ENCODE measurements at regions not wholly inside any gene's neighbourhood (a gene's known extent, or its start where the extent isn't known, plus 50 kb on each side); places are given as distances from the start of the nearest gene placed in this dataset.
A peak's percentile ranks its signal among the peaks of the same experiment; 100 is the strongest.

DNA sequence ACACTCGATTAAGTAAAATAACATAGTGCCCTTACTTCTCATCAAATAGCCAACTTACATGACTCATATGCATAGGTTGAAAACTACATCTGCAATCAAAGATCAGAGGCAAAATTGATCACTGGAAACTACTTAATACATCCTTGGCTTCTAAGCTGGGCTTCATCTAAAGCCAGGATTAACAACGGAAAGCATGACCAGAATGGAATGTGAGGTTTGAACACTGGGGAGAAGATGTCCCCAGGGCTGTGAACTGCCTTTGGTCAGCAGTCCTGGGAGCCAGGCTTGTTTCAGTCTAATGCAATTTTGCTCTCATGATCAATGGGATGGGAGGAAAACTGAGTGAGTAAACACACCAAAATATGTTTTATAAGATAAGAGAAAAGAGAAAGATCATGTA is 192.5 kb upstream of the TTC29 start:
- Histone ChIP-seq H3K36me3 (no peaks in the 10 kb centered on the region), H3K4me3 (no peak overlapping the region), H3K27me3 (no peaks in the 10 kb centered on the region), H3K4me1 (peaks cover 0 to 18% (median 8%) of the 10 kb centered on the region in 4 donors), H3K9me3 (no peaks in the 10 kb centered on the region), H3K27ac (no peak overlapping the region)
- no peak for DNase-seq (ENCODE audit: low spot score in 2 of 2)
- 67 to 71% methylated on average over 2 of the region's 2 CpGs for WGBS, 2 donors
- TF ChIP-seq, protein P1, sequence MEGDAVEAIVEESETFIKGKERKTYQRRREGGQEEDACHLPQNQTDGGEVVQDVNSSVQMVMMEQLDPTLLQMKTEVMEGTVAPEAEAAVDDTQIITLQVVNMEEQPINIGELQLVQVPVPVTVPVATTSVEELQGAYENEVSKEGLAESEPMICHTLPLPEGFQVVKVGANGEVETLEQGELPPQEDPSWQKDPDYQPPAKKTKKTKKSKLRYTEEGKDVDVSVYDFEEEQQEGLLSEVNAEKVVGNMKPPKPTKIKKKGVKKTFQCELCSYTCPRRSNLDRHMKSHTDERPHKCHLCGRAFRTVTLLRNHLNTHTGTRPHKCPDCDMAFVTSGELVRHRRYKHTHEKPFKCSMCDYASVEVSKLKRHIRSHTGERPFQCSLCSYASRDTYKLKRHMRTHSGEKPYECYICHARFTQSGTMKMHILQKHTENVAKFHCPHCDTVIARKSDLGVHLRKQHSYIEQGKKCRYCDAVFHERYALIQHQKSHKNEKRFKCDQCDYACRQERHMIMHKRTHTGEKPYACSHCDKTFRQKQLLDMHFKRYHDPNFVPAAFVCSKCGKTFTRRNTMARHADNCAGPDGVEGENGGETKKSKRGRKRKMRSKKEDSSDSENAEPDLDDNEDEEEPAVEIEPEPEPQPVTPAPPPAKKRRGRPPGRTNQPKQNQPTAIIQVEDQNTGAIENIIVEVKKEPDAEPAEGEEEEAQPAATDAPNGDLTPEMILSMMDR (IDR thresholded peaks at IDR 0.05) = no peak
- TF ChIP-seq EP300 (IDR thresholded peaks at IDR 0.05) = no peak
- no peak for TF ChIP-seq POLR2A (IDR thresholded peaks at IDR 0.05)

DNA sequence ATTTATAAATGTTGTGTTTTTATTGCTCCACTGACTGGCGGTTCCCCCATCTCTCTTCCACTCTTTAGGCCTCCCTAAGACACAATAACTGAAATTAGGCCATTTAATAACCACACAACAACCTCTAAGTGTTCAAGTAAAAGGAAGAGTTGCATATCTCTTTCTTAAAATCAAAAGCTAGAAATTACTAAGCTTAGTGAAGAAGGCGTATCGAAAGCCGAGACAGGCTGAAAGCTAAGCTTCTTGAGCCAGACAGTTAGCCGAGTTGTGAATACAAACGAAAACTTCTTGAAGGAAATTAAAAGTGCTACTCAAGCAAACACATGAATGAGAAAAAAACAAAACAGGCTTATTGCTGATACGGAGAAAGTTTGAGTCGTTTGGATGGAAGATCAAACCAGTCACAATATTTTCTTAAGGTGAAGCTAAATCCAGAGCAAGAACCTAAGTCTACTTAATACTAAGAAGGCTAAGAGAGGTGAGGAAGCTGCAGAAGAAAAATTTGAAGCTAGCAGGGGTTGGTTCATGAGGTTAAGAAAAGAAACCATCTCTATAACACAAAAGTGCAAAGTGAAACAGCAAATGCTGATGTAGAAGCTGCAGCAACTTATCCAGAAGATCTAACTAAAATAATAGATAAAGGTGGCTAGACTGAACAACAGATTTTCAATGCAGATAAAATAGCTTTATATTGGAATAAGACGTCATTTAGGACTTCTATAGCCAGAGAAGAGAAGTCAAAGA is 194.0 kb upstream of the TTC29 start:
- no peaks in the 10 kb centered on the region for H3K36me3 ChIP-seq
- no peak overlapping the region for H3K27ac ChIP-seq
- no peak overlapping the region for H3K4me3 ChIP-seq
- TF ChIP-seq, protein P1 (IDR thresholded peaks at IDR 0.05) = no peak
- TF ChIP-seq EP300 (IDR thresholded peaks at IDR 0.05) (no peak), POLR2A (IDR thresholded peaks at IDR 0.05) (no peak)
- no peaks in the 10 kb centered on the region for H3K9me3 ChIP-seq
- H3K4me1 ChIP-seq = peaks cover 0 to 18% (median 8%) of the 10 kb centered on the region in 4 donors
- WGBS, 2 donors = 87 to 88% methylated on average over 9 of the region's 9 CpGs
- no peaks in the 10 kb centered on the region for H3K27me3 ChIP-seq
- DNase-seq (ENCODE audit: low spot score in 2 of 2) = no peak

DNA sequence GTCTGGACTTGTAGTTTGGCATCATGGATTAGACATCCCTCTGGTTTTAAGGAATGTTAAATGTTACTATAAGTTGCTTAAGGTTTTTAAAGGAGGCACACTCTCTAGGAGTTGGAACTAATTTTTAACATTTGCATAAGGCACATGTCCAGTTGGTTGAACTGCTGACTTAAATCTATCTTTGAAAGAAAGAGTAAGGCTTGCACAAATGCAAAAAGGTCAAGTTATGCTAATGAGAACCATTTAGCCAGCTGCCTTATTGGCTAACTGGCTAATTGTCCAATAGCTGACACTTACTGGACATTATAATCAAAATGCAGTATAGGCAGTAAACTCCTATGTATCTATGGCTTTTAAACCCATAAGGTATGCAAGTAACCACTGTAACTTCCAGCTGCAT is 206.1 kb upstream of the TTC29 start:
- Histone ChIP-seq H3K9me3 (no peaks in the 10 kb centered on the region), H3K4me3 (no peak overlapping the region), H3K27me3 (no peaks in the 10 kb centered on the region), H3K4me1 (peaks cover 0 to 5% (median 0%) of the 10 kb centered on the region in 4 donors), H3K27ac (no peak overlapping the region), H3K36me3 (no peaks in the 10 kb centered on the region)
- DNase-seq (ENCODE audit: low spot score in 2 of 2) = no peak
- TF ChIP-seq POLR2A (IDR thresholded peaks at IDR 0.05) (no peak), EP300 (IDR thresholded peaks at IDR 0.05) (no peak)
- TF ChIP-seq, protein P1 (IDR thresholded peaks at IDR 0.05) = no peak

DNA sequence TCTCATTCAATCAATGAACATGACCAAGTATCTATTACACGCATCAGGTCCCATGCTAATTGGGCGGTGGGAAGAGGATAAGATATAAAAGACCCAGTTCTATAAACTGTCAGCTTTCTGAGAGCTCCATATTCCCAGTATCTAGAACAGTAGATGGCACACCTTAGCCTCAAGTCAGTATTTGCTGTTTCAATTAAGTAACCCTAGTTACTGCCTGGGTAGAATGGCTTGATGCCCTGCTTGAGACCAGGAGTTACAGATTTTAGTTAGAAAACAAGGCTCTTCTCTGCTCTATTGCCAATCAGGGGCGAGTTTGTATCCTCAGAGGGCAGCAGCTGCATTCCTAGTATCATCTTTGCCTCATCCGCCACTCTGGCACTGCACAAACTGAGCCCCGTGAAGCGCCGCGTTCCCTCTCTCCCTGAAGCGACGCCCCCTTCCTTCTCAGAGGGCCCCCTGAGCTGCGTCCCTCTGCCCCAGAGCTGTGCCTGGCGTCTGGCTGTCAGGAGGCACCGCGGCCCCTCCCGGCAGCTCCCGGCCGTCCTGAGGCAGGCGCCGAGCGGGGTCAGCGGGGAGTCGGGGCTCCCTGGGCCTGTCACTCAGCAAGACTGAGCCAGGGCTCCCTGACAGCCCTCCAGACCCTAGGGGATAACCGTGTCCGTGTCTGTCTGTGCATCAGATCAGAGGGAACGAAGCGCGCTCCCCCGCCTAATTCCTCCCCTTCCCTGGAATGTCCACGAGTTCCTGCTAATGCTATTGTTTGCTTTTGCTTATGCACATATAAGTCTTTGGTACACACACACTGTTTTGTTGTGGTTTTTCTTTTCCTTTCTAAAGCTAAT is 212.4 kb upstream of the TTC29 start:
- H3K27me3 ChIP-seq = no peaks in the 10 kb centered on the region
- no peak for TF ChIP-seq POLR2A (IDR thresholded peaks at IDR 0.05)
- TF ChIP-seq EP300 (IDR thresholded peaks at IDR 0.05) = no peak
- TF ChIP-seq, protein P1 (IDR thresholded peaks at IDR 0.05) = no peak
- 9 to 21% methylated on average over 11 to 29 of the region's 29 CpGs for WGBS, 2 donors
- H3K4me3 ChIP-seq = peak overlapping the region; percentile 23 to 52 (median 36)
- no peak for DNase-seq (ENCODE audit: low spot score in 2 of 2)
- no peaks in the 10 kb centered on the region for H3K36me3 ChIP-seq
- peaks cover 0 to 17% (median 0%) of the 10 kb centered on the region in 4 donors for H3K4me1 ChIP-seq
- H3K27ac ChIP-seq = peak overlapping the region; percentile 6 to 74 (median 31)
- no peaks in the 10 kb centered on the region for H3K9me3 ChIP-seq

Measured in tibial nerve (tissue), 4 donors.